ENCODE measurements at regions not wholly inside any gene's neighbourhood (a gene's known extent, or its start where the extent isn't known, plus 50 kb on each side); places are given as distances from the start of the nearest gene placed in this dataset.

- Histone ChIP-seq H3K27ac (ENCODE audit: low read depth, low read length) (no peak overlapping the region), H2AFZ (ENCODE audit: low read depth, low read length, severe bottlenecking) (no peak overlapping the region), H3K79me2 (ENCODE audit: insufficient read depth, low read length) (no peaks in the 10 kb centered on the region), H4K20me1 (ENCODE audit: low read depth, low read length) (no peaks in the 10 kb centered on the region), H3K36me3 (ENCODE audit: low read length) (no peaks in the 10 kb centered on the region), H3K4me2 (ENCODE audit: low read depth, low read length, poor library complexity, severe bottlenecking) (no peak overlapping the region), H3F3A (ENCODE audit: insufficient read depth) (no peaks in the 10 kb centered on the region), H3K9ac (ENCODE audit: low read length) (no peak overlapping the region), H3K27me3 (ENCODE audit: low read length) (no peaks in the 10 kb centered on the region), H3K9me2 (replicated peaks; ENCODE audit: insufficient read depth, low read length) (no peaks in the 10 kb centered on the region), H3K4me3 (ENCODE audit: insufficient read depth, low read length, poor library complexity, severe bottlenecking) (no peak overlapping the region), H3K9me3 (ENCODE audit: insufficient read depth, low read length) (no peaks in the 10 kb centered on the region)
- TF ChIP-seq CTCF (IDR thresholded peaks at IDR 0.05; ENCODE audit: insufficient read depth, low read length, poor library complexity, severe bottlenecking) (no peak), EZH2phosphoT487 (conservative IDR thresholded peaks at IDR 0.05; ENCODE audit: low read length) (no peak)
These were observed 334.5 kb upstream of the SKOR2 start for GRCh38 chr18:47585914-47586313.

GRCh38 chr18:47585136-47585535 lies 333.7 kb upstream of the SKOR2 start:
- H4K20me1 ChIP-seq (ENCODE audit: low read depth, low read length) = no peaks in the 10 kb centered on the region
- TF ChIP-seq CTCF (IDR thresholded peaks at IDR 0.05; ENCODE audit: insufficient read depth, low read length, poor library complexity, severe bottlenecking) (no peak), EZH2phosphoT487 (conservative IDR thresholded peaks at IDR 0.05; ENCODE audit: low read length) (no peak)
- H3K9ac ChIP-seq (ENCODE audit: low read length) = no peak overlapping the region
- no peaks in the 10 kb centered on the region for H3K27me3 ChIP-seq (ENCODE audit: low read length)
- H3K9me3 ChIP-seq (ENCODE audit: insufficient read depth, low read length) = no peaks in the 10 kb centered on the region
- no peak overlapping the region for H3K4me3 ChIP-seq (ENCODE audit: insufficient read depth, low read length, poor library complexity, severe bottlenecking)
- no peaks in the 10 kb centered on the region for H3F3A ChIP-seq (ENCODE audit: insufficient read depth)
- no peak overlapping the region for H2AFZ ChIP-seq (ENCODE audit: low read depth, low read length, severe bottlenecking)
- H3K79me2 ChIP-seq (ENCODE audit: insufficient read depth, low read length) = no peaks in the 10 kb centered on the region
- H3K27ac ChIP-seq (ENCODE audit: low read depth, low read length) = no peak overlapping the region
- no peak overlapping the region for H3K4me2 ChIP-seq (ENCODE audit: low read depth, low read length, poor library complexity, severe bottlenecking)
- H3K9me2 ChIP-seq (replicated peaks; ENCODE audit: insufficient read depth, low read length) = no peaks in the 10 kb centered on the region
- H3K36me3 ChIP-seq (ENCODE audit: low read length) = no peaks in the 10 kb centered on the region

- no peak overlapping the region for H3K27ac ChIP-seq (ENCODE audit: low read depth, low read length)
- H3K79me2 ChIP-seq (ENCODE audit: insufficient read depth, low read length) = no peaks in the 10 kb centered on the region
- no peaks in the 10 kb centered on the region for H3K9me3 ChIP-seq (ENCODE audit: insufficient read depth, low read length)
- no peaks in the 10 kb centered on the region for H4K20me1 ChIP-seq (ENCODE audit: low read depth, low read length)
- H3K27me3 ChIP-seq (ENCODE audit: low read length) = no peaks in the 10 kb centered on the region
- H2AFZ ChIP-seq (ENCODE audit: low read depth, low read length, severe bottlenecking) = no peak overlapping the region
- H3F3A ChIP-seq (ENCODE audit: insufficient read depth) = no peaks in the 10 kb centered on the region
- no peaks in the 10 kb centered on the region for H3K9me2 ChIP-seq (replicated peaks; ENCODE audit: insufficient read depth, low read length)
- no peak overlapping the region for H3K4me3 ChIP-seq (ENCODE audit: insufficient read depth, low read length, poor library complexity, severe bottlenecking)
- TF ChIP-seq EZH2phosphoT487 (conservative IDR thresholded peaks at IDR 0.05; ENCODE audit: low read length) (no peak), CTCF (IDR thresholded peaks at IDR 0.05; ENCODE audit: insufficient read depth, low read length, poor library complexity, severe bottlenecking) (no peak)
- no peaks in the 10 kb centered on the region for H3K36me3 ChIP-seq (ENCODE audit: low read length)
- no peak overlapping the region for H3K4me2 ChIP-seq (ENCODE audit: low read depth, low read length, poor library complexity, severe bottlenecking)
- no peak overlapping the region for H3K9ac ChIP-seq (ENCODE audit: low read length)
These were observed 330.6 kb upstream of the SKOR2 start for GRCh38 chr18:47582093-47582492.

GRCh38 chr18:47577520-47577919 lies 326.1 kb upstream of the SKOR2 start:
- no peaks in the 10 kb centered on the region for H3K36me3 ChIP-seq (ENCODE audit: low read length)
- no peak for TF ChIP-seq CTCF (IDR thresholded peaks at IDR 0.05; ENCODE audit: insufficient read depth, low read length, poor library complexity, severe bottlenecking)
- no peak for TF ChIP-seq EZH2phosphoT487 (conservative IDR thresholded peaks at IDR 0.05; ENCODE audit: low read length)
- H3K27ac ChIP-seq (ENCODE audit: low read depth, low read length) = no peak overlapping the region
- no peaks in the 10 kb centered on the region for H3K79me2 ChIP-seq (ENCODE audit: insufficient read depth, low read length)
- H3K4me3 ChIP-seq (ENCODE audit: insufficient read depth, low read length, poor library complexity, severe bottlenecking) = no peak overlapping the region
- H3K9me2 ChIP-seq (replicated peaks; ENCODE audit: insufficient read depth, low read length) = no peaks in the 10 kb centered on the region
- no peaks in the 10 kb centered on the region for H3K9me3 ChIP-seq (ENCODE audit: insufficient read depth, low read length)
- no peaks in the 10 kb centered on the region for H3F3A ChIP-seq (ENCODE audit: insufficient read depth)
- H4K20me1 ChIP-seq (ENCODE audit: low read depth, low read length) = no peaks in the 10 kb centered on the region
- no peak overlapping the region for H3K9ac ChIP-seq (ENCODE audit: low read length)
- no peak overlapping the region for H2AFZ ChIP-seq (ENCODE audit: low read depth, low read length, severe bottlenecking)
- no peak overlapping the region for H3K4me2 ChIP-seq (ENCODE audit: low read depth, low read length, poor library complexity, severe bottlenecking)
- no peaks in the 10 kb centered on the region for H3K27me3 ChIP-seq (ENCODE audit: low read length)
